NCI-H526 (cell line): ENCODE measurements at regions not wholly inside any gene's neighbourhood (a gene's known extent, or its start where the extent isn't known, plus 50 kb on each side); places are given as distances from the start of the nearest gene placed in this dataset.
"Not testable (repeated sequence)": the region's sequence is repeated elsewhere in the genome, so short reads cannot be mapped to it uniquely, and the experiment has no call there.

Experiments
- DNase-seq, 2 experiments: peaks; one replicate each; lab custom pipeline; 2025; lab: John Stamatoyannopoulos, UW

GRCh38 chr10:42883993-42884983 lies 101.7 kb downstream of the BMS1 start:
- DNase-seq, result no peak

GRCh38 chr10:42885491-42886270 lies 103.1 kb downstream of the BMS1 start:
- DNase-seq, result no peak

GRCh38 chr10:42887734-42888503 lies 105.3 kb downstream of the BMS1 start:
- DNase-seq, result no peak

GRCh38 chr10:42888504-42889095 lies 106.0 kb downstream of the BMS1 start:
- DNase-seq, result no peak

GRCh38 chr10:42896735-42897134 lies 114.1 kb downstream of the BMS1 start:
- DNase-seq, result no peak

- DNase-seq, result no peak
Observed at GRCh38 chr10:42898037-42898960, 115.7 kb downstream of the BMS1 start.

GRCh38 chr10:42899036-42899435 lies 116.4 kb downstream of the BMS1 start:
- no peak for DNase-seq

- not testable (repeated sequence) for DNase-seq
Observed at GRCh38 chr10:42900346-42900745, 117.8 kb downstream of the BMS1 start.

GRCh38 chr10:42911359-42911758 lies 128.8 kb downstream of the BMS1 start:
- DNase-seq, result no peak

- no peak for DNase-seq
Observed at GRCh38 chr10:42916974-42917373, 134.4 kb downstream of the BMS1 start.

GRCh38 chr10:42917821-42918220 lies 135.2 kb downstream of the BMS1 start:
- DNase-seq, result no peak

GRCh38 chr10:42921951-42922350 lies 139.4 kb downstream of the BMS1 start:
- no peak for DNase-seq

- no peak for DNase-seq
Observed at GRCh38 chr10:42924484-42924883, 141.9 kb downstream of the BMS1 start.

GRCh38 chr10:42926843-42927242 lies 144.2 kb downstream of the BMS1 start:
- DNase-seq, result peak; percentile 55 to 83

- no peak for DNase-seq
Observed at GRCh38 chr10:42928064-42928463, 145.5 kb downstream of the BMS1 start.

GRCh38 chr10:42929236-42929635 lies 146.6 kb downstream of the BMS1 start:
- no peak for DNase-seq

- DNase-seq, result no peak
Observed at GRCh38 chr10:42929993-42930392, 146.9 kb upstream of the RET start.

- DNase-seq, result no peak
Observed at GRCh38 chr10:42930516-42931192, 146.2 kb upstream of the RET start.

- no peak for DNase-seq
Observed at GRCh38 chr10:42932116-42932515, 144.8 kb upstream of the RET start.
